ENCODE measurements at regions not wholly inside any gene's neighbourhood (a gene's known extent, or its start where the extent isn't known, plus 50 kb on each side); places are given as distances from the start of the nearest gene placed in this dataset.
"Not testable (repeated sequence)": the region's sequence is repeated elsewhere in the genome, so short reads cannot be mapped to it uniquely, and the experiment has no call there.

DNA sequence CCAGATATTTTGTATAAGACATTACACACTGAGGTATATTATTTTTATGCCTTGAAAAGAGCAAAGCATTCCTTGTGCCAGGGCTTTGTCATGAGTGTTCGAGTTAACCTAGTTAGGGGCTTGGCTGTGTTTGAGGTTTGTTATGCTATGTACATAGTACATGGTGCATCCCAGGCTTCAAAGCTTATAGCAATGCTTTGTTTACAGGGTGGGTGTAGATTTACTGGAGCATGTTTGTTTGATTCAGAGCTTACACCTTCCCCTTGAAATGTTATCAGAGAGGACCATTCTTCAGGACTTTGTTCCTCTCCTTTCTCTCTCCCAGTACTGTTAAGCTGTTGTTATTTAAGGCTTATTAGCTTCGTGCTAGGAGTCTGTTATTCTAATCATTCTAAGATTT lies 738.7 kb upstream of the LRRTM4 start:
- WGBS, 2 donors, result 52 to 55% methylated on average over 2 of the region's 2 CpGs
- Histone ChIP-seq H3K27ac (ENCODE audit: low read depth in 1 of 2, low read length in 1 of 2) (no peak overlapping the region), H3K4me1 (ENCODE audit: control insufficient read depth in 5 of 5, insufficient read depth in 5 of 5, low read length in 5 of 5) (no peaks in the 10 kb centered on the region), H3K9ac (ENCODE audit: insufficient read depth in 1 of 2, low read length in 2 of 2) (no peak overlapping the region), H3K4me3 (no peak overlapping the region), H3K9me3 (ENCODE audit: control insufficient read depth in 4 of 4, insufficient read depth in 3 of 4, low read length in 3 of 4) (no peaks in the 10 kb centered on the region), H3K36me3 (ENCODE audit: control insufficient read depth in 4 of 4, insufficient read depth in 4 of 4, low read length in 4 of 4) (no peaks in the 10 kb centered on the region), H3K27me3 (ENCODE audit: control insufficient read depth in 3 of 3, insufficient read depth in 3 of 3, low read length in 2 of 3) (no peaks in the 10 kb centered on the region)
- TF ChIP-seq, protein P1, sequence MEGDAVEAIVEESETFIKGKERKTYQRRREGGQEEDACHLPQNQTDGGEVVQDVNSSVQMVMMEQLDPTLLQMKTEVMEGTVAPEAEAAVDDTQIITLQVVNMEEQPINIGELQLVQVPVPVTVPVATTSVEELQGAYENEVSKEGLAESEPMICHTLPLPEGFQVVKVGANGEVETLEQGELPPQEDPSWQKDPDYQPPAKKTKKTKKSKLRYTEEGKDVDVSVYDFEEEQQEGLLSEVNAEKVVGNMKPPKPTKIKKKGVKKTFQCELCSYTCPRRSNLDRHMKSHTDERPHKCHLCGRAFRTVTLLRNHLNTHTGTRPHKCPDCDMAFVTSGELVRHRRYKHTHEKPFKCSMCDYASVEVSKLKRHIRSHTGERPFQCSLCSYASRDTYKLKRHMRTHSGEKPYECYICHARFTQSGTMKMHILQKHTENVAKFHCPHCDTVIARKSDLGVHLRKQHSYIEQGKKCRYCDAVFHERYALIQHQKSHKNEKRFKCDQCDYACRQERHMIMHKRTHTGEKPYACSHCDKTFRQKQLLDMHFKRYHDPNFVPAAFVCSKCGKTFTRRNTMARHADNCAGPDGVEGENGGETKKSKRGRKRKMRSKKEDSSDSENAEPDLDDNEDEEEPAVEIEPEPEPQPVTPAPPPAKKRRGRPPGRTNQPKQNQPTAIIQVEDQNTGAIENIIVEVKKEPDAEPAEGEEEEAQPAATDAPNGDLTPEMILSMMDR (IDR thresholded peaks at IDR 0.05; ENCODE audit: control extremely low read depth, extremely low read depth), result no peak
- DNase-seq (no peak), ATAC-seq (ENCODE audit: insufficient read depth, low FRiP score) (no peak)

GRCh38 chr2:78261454-78261853 lies 739.3 kb upstream of the LRRTM4 start:
- H3K4me3 ChIP-seq, result no peak overlapping the region
- TF ChIP-seq, protein P1 (IDR thresholded peaks at IDR 0.05; ENCODE audit: control extremely low read depth, extremely low read depth), result no peak
- H3K9ac ChIP-seq (ENCODE audit: insufficient read depth in 1 of 2, low read length in 2 of 2), result no peak overlapping the region
- H3K36me3 ChIP-seq (ENCODE audit: control insufficient read depth in 4 of 4, insufficient read depth in 4 of 4, low read length in 4 of 4), result no peaks in the 10 kb centered on the region
- H3K27me3 ChIP-seq (ENCODE audit: control insufficient read depth in 3 of 3, insufficient read depth in 3 of 3, low read length in 2 of 3), result no peaks in the 10 kb centered on the region
- no peak for DNase-seq
- ATAC-seq (ENCODE audit: insufficient read depth, low FRiP score), result no peak
- 85 to 89% methylated on average over 1 of the region's 1 CpG for WGBS, 2 donors
- no peak overlapping the region for H3K27ac ChIP-seq (ENCODE audit: low read depth in 1 of 2, low read length in 1 of 2)
- H3K4me1 ChIP-seq (ENCODE audit: control insufficient read depth in 5 of 5, insufficient read depth in 5 of 5, low read length in 5 of 5), result no peaks in the 10 kb centered on the region
- H3K9me3 ChIP-seq (ENCODE audit: control insufficient read depth in 4 of 4, insufficient read depth in 3 of 4, low read length in 3 of 4), result no peaks in the 10 kb centered on the region

DNA sequence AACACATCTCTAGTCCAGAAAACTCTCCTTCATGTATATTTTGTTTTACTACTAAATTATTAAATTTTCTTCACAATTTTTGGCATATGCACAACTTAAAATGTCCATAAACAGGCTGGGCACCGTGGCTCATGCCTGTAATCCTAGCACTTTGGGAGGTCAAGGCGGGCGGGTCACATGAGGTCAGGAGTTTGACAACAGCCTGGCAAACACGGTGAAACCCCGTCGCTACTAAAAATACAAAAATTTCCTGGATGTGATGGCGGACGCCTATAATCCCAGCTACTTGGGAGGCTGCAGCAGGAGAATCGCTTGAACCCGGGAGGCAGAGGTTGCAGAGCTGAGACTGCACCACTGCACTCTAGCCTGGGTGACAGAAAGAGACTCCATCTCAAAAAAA lies 739.9 kb upstream of the LRRTM4 start:
- not testable (repeated sequence) for DNase-seq; H3K9me3 ChIP-seq (ENCODE audit: control insufficient read depth in 4 of 4, insufficient read depth in 3 of 4, low read length in 3 of 4); H3K9ac ChIP-seq (ENCODE audit: insufficient read depth in 1 of 2, low read length in 2 of 2); ATAC-seq (ENCODE audit: insufficient read depth, low FRiP score); H3K4me1 ChIP-seq (ENCODE audit: control insufficient read depth in 5 of 5, insufficient read depth in 5 of 5, low read length in 5 of 5); H3K27me3 ChIP-seq (ENCODE audit: control insufficient read depth in 3 of 3, insufficient read depth in 3 of 3, low read length in 2 of 3); H3K36me3 ChIP-seq (ENCODE audit: control insufficient read depth in 4 of 4, insufficient read depth in 4 of 4, low read length in 4 of 4); H3K4me3 ChIP-seq; H3K27ac ChIP-seq (ENCODE audit: low read depth in 1 of 2, low read length in 1 of 2)
- 68 to 78% methylated on average over 10 of the region's 10 CpGs for WGBS, 2 donors

DNA sequence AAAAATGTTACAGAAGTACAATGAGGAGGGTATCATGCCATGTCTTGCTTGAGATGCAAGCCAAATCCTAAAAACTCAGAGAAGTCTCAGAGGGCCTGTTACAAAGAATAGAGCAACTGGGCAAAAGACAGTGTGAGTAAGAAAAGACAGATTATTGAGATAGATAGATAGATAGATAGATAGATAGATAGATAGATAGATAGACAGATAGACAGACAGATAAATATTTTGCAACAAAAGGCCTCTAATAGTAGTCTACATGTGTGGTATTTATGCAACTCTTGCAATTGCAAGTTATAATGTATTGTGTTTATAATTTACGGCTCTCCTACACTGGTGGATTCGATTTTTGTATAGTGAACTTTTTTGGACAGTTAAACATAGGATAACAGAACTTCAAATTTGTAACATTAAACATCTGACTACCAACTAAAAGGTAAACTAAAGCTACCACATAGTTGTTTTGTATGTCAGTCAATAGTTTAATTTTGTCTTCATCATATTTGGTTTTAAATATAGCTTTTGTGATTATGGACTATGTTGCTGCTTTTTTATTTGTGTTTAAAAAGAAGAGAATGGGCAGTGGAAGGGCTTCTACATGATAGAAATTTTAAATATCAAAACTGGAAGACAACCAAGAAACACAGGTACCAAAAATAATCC lies 740.7 kb upstream of the LRRTM4 start:
- H3K27ac ChIP-seq (ENCODE audit: low read depth in 1 of 2, low read length in 1 of 2), result no peak overlapping the region
- DNase-seq (no peak), ATAC-seq (ENCODE audit: insufficient read depth, low FRiP score) (no peak)
- H3K9me3 ChIP-seq (ENCODE audit: control insufficient read depth in 4 of 4, insufficient read depth in 3 of 4, low read length in 3 of 4), result no peaks in the 10 kb centered on the region
- H3K4me1 ChIP-seq (ENCODE audit: control insufficient read depth in 5 of 5, insufficient read depth in 5 of 5, low read length in 5 of 5), result no peaks in the 10 kb centered on the region
- TF ChIP-seq, protein P1 (IDR thresholded peaks at IDR 0.05; ENCODE audit: control extremely low read depth, extremely low read depth), result no peak
- no peak overlapping the region for H3K4me3 ChIP-seq
- H3K36me3 ChIP-seq (ENCODE audit: control insufficient read depth in 4 of 4, insufficient read depth in 4 of 4, low read length in 4 of 4), result no peaks in the 10 kb centered on the region
- H3K27me3 ChIP-seq (ENCODE audit: control insufficient read depth in 3 of 3, insufficient read depth in 3 of 3, low read length in 2 of 3), result no peaks in the 10 kb centered on the region
- 84 to 89% methylated on average over 2 of the region's 2 CpGs for WGBS, 2 donors
- no peak overlapping the region for H3K9ac ChIP-seq (ENCODE audit: insufficient read depth in 1 of 2, low read length in 2 of 2)

All from lung (tissue), 11 donors.